Amniotic stem cell (primary cell): ENCODE measurements at regions not wholly inside any gene's neighbourhood (a gene's known extent, or its start where the extent isn't known, plus 50 kb on each side); places are given as distances from the start of the nearest gene placed in this dataset.
"Not testable (repeated sequence)": the region's sequence is repeated elsewhere in the genome, so short reads cannot be mapped to it uniquely, and the experiment has no call there.

Experiments used
- DNase-seq: peaks from one replicate; lab custom pipeline; 2025; lab: John Stamatoyannopoulos, UW

- DNase-seq: no peak
These were observed 124.7 kb upstream of the VLDLR start for GRCh38 chr9:2496934-2497333.

- no peak for DNase-seq
These were observed 123.8 kb upstream of the VLDLR start for GRCh38 chr9:2497666-2498400.

- DNase-seq: no peak
These were observed 119.4 kb upstream of the VLDLR start for GRCh38 chr9:2502210-2502609.

GRCh38 chr9:2502760-2503159 is 118.8 kb upstream of the VLDLR start:
- no peak for DNase-seq

- no peak for DNase-seq
These were observed 115.3 kb upstream of the VLDLR start for GRCh38 chr9:2506321-2506720.

GRCh38 chr9:2523591-2523990 is 98.0 kb upstream of the VLDLR start:
- no peak for DNase-seq

GRCh38 chr9:2524601-2525000 is 97.0 kb upstream of the VLDLR start:
- no peak for DNase-seq

- no peak for DNase-seq
These were observed 96.4 kb upstream of the VLDLR start for GRCh38 chr9:2525147-2525546.

GRCh38 chr9:2526071-2526828 is 95.3 kb upstream of the VLDLR start:
- DNase-seq: no peak

GRCh38 chr9:2531481-2531880 is 90.1 kb upstream of the VLDLR start:
- DNase-seq: no peak

- DNase-seq: no peak
These were observed 85.1 kb upstream of the VLDLR start for GRCh38 chr9:2536511-2536910.

GRCh38 chr9:2545881-2546490 is 75.6 kb upstream of the VLDLR start:
- no peak for DNase-seq

GRCh38 chr9:2555899-2556600 is 65.5 kb upstream of the VLDLR start:
- not testable (repeated sequence) for DNase-seq

GRCh38 chr9:2557693-2558092 is 63.9 kb upstream of the VLDLR start:
- no peak for DNase-seq

- peak; percentile 80 for DNase-seq
These were observed 62.1 kb upstream of the VLDLR start for GRCh38 chr9:2559192-2560152.

GRCh38 chr9:2560180-2560579 is 61.4 kb upstream of the VLDLR start:
- DNase-seq: no peak

- no peak for DNase-seq
These were observed 55.8 kb upstream of the VLDLR start for GRCh38 chr9:2565676-2566340.

GRCh38 chr9:2567922-2568321 is 53.7 kb upstream of the VLDLR start:
- DNase-seq: no peak

GRCh38 chr9:2568689-2569088 is 52.9 kb upstream of the VLDLR start:
- DNase-seq: no peak

- DNase-seq: no peak
These were observed 50.7 kb upstream of the VLDLR start for GRCh38 chr9:2570615-2571479.
